Adrenal gland (tissue), 9 donors: ENCODE measurements at regions not wholly inside any gene's neighbourhood (a gene's known extent, or its start where the extent isn't known, plus 50 kb on each side); places are given as distances from the start of the nearest gene placed in this dataset.

ENCODE experiments used
- DNase-seq, 7 donors: peaks; one replicate each; pipeline ENCODE4 v3.0.0-alpha.2; 2019 to 2020
- H3K27ac ChIP-seq, 5 donors: fragments of 200-600 bp; sonication (generic) in 4 of 5; 1 replicate in 3 of 5; 2 replicates in 2 of 5; pipeline versions ENCODE4 v1.5.1 to v1.8.0; 2016 to 2020; ENCODE audit warnings: mild to moderate bottlenecking in 1 of 5
- H3K27me3 ChIP-seq: fragments of 200-600 bp; 2 replicates; pipeline ENCODE4 v1.8.0; 2021
- H3K36me3 ChIP-seq, 2 donors: fragments of 200-600 bp; replicated peaks in 1 of 2; 1 replicate in 1 of 2; 2 replicates in 1 of 2; pipeline versions ENCODE4 v1.5.1 to v1.8.0; 2018 to 2022
- H3K4me1 ChIP-seq, 2 donors: fragments of 200-600 bp; replicated peaks in 1 of 2; 1 replicate in 1 of 2; 2 replicates in 1 of 2; pipeline versions ENCODE4 v1.5.1 to v1.8.0; 2018 to 2021
- H3K4me3 ChIP-seq, 4 donors: fragments of 200-600 bp; sonication (generic) in 3 of 4; one replicate each; pipeline ENCODE4 v1.5.1; 2016 to 2018
- H3K9me3 ChIP-seq, 3 donors: fragments of 200-600 bp; sonication (generic) in 1 of 3; replicated peaks in 1 of 3; 1 replicate in 2 of 3; 2 replicates in 1 of 3; pipeline versions ENCODE4 v1.5.1 to v1.8.0; 2016 to 2021
- CTCF ChIP-seq, 6 experiments: fragments of 450-650 bp in 4 of 6; fragments of 200-600 bp in 2 of 6; sonication (generic) in 1 of 6; IDR thresholded peaks; 1 replicate in 5 of 6; 2 replicates in 1 of 6; pipeline versions ENCODE4 v1.5.1 to v1.8.0; 2016 to 2021; ENCODE audit warnings: antibody characterized with exemption in 6 of 6, mild to moderate bottlenecking in 2 of 6, moderate library complexity in 1 of 6
- POLR2A ChIP-seq, 2 donors: fragments of 450-650 bp; IDR thresholded peaks; one replicate each; pipeline ENCODE4 v1.6.1; 2017; ENCODE audit warnings: antibody characterized with exemption in 2 of 2, mild to moderate bottlenecking in 2 of 2, moderate library complexity in 1 of 2
- WGBS, 4 donors: extraction: QIAGEN DNeasy Blood & Tissue Kit in 2 of 4; methylation state at CpG; one replicate each; pipeline versions ENCODE4 v1.1.5 to v1.1.7; 2013 to 2017; 5-methylcytosine and 5-hydroxymethylcytosine counted together
- intact Hi-C, 2 donors: fragments of 100-400 bp; cut with DNase I; formaldehyde crosslinking; loops; one replicate each; pipeline versions ENCODE4 v1.14.1 to v1.15.0; 2022 to 2023
- donor health status: healthy with polysubstance abuse.
- donor health status: Bipolar disorder and iron deficiency.
- donor health status: DM: yes; HTN: yes; CAD: no.
- donor health status: DM: no; HTN: no; CAD: no.
- donor health status: DM: no; HTN: no; CAD: no.

- no peaks in the 10 kb centered on the region for H3K27me3 ChIP-seq
- no peak overlapping the region for H3K4me3 ChIP-seq
- no peak for DNase-seq
- 60 to 78% (median 74%) methylated on average over 6 of the region's 6 CpGs for WGBS, 4 donors
- no peaks in the 10 kb centered on the region for H3K36me3 ChIP-seq
- TF ChIP-seq CTCF (IDR thresholded peaks at IDR 0.05) (no peak), POLR2A (IDR thresholded peaks at IDR 0.05) (no peak)
- H3K27ac ChIP-seq, result no peak overlapping the region
- H3K4me1 ChIP-seq, result peaks cover 9 to 11% of the 10 kb centered on the region in 2 donors
- no peaks in the 10 kb centered on the region for H3K9me3 ChIP-seq
- intact Hi-C loops, result no loop called here
Measured at GRCh38 chr15:91630090-91630489, 223.4 kb upstream of the SLCO3A1 start.

DNA sequence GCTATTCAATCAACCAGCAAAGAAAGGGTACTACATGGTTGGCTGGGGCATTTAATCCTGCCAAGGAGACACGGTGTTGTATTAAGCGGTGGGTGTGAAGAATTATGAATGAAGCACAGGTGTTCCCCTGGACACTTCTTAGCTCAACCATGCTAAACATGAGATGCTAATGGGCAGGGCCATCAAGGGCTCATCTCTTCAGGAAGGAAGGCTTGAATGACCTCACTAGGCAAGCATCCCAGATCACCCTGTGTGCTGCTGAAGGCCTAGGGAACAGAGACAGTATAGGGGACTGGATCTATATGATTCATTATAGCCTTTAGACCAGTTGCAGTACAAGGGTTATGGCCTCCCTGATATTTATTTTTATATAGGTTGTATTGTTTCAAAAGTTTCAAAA is 221.3 kb upstream of the SLCO3A1 start:
- H3K4me1 ChIP-seq, result peaks cover 9 to 10% of the 10 kb centered on the region in 2 donors
- no peak overlapping the region for H3K27ac ChIP-seq
- 85 to 100% (median 95%) methylated on average over 2 of the region's 2 CpGs for WGBS, 4 donors
- intact Hi-C loops, result no loop called here
- no peak for DNase-seq
- H3K4me3 ChIP-seq, result no peak overlapping the region
- no peak for TF ChIP-seq POLR2A (IDR thresholded peaks at IDR 0.05)
- no peak for TF ChIP-seq CTCF (IDR thresholded peaks at IDR 0.05)
- H3K27me3 ChIP-seq, result no peaks in the 10 kb centered on the region
- no peaks in the 10 kb centered on the region for H3K9me3 ChIP-seq
- no peaks in the 10 kb centered on the region for H3K36me3 ChIP-seq

- WGBS, 4 donors, result 82 to 93% (median 86%) methylated on average over 9 of the region's 9 CpGs
- H3K9me3 ChIP-seq, result no peaks in the 10 kb centered on the region
- no peak for DNase-seq
- no peak overlapping the region for H3K4me3 ChIP-seq
- H3K4me1 ChIP-seq, result peaks cover under 1 to 2% of the 10 kb centered on the region in 2 donors
- no peaks in the 10 kb centered on the region for H3K27me3 ChIP-seq
- no peak overlapping the region for H3K27ac ChIP-seq
- intact Hi-C loops, result no loop called here
- no peaks in the 10 kb centered on the region for H3K36me3 ChIP-seq
- TF ChIP-seq CTCF (IDR thresholded peaks at IDR 0.05) (no peak), POLR2A (IDR thresholded peaks at IDR 0.05) (no peak)
Measured at GRCh38 chr15:91632981-91633380, 220.5 kb upstream of the SLCO3A1 start.

DNA sequence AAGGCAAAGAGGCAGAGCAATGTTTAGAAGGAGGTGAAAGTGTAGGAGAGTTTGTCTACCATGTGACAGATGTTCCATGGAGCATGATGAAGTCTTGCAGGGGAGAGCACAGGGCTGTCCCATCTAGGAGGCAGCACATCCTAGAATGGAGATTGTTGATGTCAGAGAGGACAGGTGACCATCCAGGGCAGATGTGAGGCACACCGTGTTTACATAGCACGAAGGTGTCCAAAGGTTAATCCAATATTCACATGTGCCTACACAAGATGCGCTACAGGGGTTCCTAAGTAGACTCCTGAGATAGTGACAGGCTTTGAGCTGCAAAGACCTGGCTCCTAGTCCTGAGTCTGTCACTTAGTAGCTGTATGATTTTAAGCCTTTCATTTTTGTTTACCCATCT is 219.3 kb upstream of the SLCO3A1 start:
- 73 to 96% (median 91%) methylated on average over 3 of the region's 3 CpGs for WGBS, 4 donors
- DNase-seq, result no peak
- intact Hi-C loops, result no loop called here
- no peaks in the 10 kb centered on the region for H3K4me1 ChIP-seq
- no peaks in the 10 kb centered on the region for H3K9me3 ChIP-seq
- H3K36me3 ChIP-seq, result no peaks in the 10 kb centered on the region
- H3K4me3 ChIP-seq, result no peak overlapping the region
- no peak overlapping the region for H3K27ac ChIP-seq
- TF ChIP-seq POLR2A (IDR thresholded peaks at IDR 0.05), result no peak
- TF ChIP-seq CTCF (IDR thresholded peaks at IDR 0.05), result no peak
- H3K27me3 ChIP-seq, result no peaks in the 10 kb centered on the region
